ENCODE measurements at regions not wholly inside any gene's neighbourhood (a gene's known extent, or its start where the extent isn't known, plus 50 kb on each side); places are given as distances from the start of the nearest gene placed in this dataset.

GRCh38 chr2:104254017-104254416, 599.9 kb upstream of the POU3F3 start:
- TF ChIP-seq ZC3H10 (CRISPR knock-in tag; IDR thresholded peaks at IDR 0.05) (no peak), GLIS3 (CRISPR knock-in tag; IDR thresholded peaks at IDR 0.05) (no peak), BACH2 (CRISPR knock-in tag; IDR thresholded peaks at IDR 0.05; ENCODE audit: borderline replicate concordance) (no peak)
- TF ChIP-seq, protein P1, sequence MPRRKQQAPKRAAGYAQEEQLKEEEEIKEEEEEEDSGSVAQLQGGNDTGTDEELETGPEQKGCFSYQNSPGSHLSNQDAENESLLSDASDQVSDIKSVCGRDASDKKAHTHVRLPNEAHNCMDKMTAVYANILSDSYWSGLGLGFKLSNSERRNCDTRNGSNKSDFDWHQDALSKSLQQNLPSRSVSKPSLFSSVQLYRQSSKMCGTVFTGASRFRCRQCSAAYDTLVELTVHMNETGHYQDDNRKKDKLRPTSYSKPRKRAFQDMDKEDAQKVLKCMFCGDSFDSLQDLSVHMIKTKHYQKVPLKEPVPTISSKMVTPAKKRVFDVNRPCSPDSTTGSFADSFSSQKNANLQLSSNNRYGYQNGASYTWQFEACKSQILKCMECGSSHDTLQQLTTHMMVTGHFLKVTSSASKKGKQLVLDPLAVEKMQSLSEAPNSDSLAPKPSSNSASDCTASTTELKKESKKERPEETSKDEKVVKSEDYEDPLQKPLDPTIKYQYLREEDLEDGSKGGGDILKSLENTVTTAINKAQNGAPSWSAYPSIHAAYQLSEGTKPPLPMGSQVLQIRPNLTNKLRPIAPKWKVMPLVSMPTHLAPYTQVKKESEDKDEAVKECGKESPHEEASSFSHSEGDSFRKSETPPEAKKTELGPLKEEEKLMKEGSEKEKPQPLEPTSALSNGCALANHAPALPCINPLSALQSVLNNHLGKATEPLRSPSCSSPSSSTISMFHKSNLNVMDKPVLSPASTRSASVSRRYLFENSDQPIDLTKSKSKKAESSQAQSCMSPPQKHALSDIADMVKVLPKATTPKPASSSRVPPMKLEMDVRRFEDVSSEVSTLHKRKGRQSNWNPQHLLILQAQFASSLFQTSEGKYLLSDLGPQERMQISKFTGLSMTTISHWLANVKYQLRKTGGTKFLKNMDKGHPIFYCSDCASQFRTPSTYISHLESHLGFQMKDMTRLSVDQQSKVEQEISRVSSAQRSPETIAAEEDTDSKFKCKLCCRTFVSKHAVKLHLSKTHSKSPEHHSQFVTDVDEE (CRISPR knock-in tag; IDR thresholded peaks at IDR 0.05), result no peak

All from SK-N-SH treated with all-trans-retinoic acid at 6 μM for 48 hours (cell line).